ENCODE measurements at regions not wholly inside any gene's neighbourhood (a gene's known extent, or its start where the extent isn't known, plus 50 kb on each side); places are given as distances from the start of the nearest gene placed in this dataset.

DNA sequence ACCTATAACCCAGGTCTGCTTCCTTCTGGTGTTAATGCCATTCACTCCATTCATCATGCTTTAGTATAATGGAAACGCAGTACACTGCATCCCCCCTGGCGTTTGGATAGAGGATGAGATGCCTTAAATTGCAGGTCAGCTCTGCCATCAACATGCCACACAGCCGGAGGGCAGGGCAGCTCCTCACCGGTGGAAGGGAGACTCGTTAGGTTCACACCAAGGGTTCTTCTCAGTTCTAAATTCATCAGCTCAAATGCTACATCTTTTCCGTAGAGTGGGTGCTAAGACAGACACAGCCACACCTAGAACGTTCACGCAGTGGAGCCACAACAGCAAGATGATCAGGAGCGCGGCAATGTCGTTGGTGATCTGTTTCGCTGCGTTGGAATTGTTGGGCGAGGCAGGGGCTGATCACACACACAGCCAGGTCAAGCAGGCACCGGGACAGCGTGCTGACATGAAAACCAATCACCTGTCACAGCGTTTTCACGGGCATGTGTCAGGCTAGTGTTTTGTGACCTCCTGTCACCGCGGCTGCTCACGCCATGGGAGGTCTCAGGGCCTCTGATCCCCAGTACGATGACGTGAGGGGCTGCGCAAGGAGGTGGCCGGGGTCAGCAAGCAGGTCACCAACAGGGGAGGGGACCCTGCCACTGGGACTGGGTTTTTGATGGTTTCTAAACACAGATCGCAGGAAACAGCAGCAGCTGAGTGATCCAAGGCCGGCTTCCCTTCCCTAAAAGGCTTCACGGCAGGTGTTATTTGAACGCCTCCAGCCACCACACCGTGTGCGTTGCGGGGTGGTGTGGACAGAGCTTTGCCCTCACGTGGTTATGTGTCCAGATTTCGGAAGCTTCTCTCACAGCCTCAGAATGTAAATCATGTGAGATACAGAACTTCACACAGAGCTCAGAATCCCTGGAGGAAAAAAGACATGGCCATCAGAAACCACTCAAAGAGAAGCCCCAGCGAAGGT, 94.3 kb upstream of the IRS2 start:
- no peak for DNase-seq

DNA sequence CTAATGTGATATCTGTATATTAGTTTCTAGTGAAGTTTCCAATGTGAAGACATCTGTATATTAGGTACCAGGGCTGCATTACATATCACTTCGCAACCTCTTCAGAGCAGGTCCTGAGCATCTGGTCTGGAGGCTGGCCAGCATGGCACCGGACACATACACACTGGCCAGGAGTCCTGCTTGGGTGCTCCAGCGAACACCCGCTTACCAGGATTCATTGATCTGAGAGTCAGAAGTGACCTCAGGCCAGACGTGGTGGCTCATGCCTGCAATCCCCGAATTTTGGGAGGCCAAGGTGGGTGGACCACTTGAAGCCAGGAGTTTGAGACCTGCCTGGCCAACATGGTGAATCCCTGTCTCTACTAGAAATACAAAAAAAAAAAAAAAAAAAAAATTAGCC, 93.0 kb upstream of the IRS2 start:
- DNase-seq, result no peak

DNA sequence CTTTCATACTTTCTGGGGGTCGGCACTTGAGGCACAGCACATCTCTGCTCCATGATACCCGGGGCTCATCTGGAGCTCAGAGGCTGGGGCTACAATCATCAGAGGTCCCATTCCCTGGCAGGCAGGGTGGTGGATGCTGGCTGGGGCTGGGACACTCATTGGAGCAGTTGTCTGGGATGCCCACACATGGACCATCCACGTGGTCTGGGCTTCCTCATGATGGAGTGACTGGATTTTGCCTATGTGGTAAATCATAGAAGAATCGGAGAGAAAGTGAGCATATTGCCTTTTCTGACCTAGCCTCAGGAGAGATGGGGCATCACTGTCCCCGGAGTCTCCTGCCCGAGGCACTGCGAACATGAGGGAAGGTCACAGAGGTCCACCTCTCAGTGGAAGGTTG, 91.4 kb upstream of the IRS2 start:
- DNase-seq, result no peak

DNA sequence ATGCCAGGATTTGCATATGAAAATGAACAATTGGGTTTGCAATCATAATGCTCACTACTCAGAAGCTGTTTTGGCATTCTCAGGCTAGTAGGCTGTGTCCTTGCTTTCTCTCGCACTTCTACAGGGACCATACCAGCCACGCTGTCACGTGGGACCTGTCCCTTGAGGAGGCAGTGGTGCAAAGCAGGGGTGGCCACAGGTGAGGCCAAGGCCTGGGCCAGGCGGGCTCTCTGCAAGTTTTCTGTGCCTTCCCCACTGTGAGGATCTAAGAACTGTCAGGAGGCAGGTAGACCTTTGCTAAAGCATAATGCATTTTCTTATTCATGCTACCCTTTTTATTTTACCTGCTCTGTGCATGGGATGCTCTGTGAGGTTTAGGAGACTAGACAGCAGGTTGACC, 89.4 kb upstream of the IRS2 start:
- no peak for DNase-seq

DNA sequence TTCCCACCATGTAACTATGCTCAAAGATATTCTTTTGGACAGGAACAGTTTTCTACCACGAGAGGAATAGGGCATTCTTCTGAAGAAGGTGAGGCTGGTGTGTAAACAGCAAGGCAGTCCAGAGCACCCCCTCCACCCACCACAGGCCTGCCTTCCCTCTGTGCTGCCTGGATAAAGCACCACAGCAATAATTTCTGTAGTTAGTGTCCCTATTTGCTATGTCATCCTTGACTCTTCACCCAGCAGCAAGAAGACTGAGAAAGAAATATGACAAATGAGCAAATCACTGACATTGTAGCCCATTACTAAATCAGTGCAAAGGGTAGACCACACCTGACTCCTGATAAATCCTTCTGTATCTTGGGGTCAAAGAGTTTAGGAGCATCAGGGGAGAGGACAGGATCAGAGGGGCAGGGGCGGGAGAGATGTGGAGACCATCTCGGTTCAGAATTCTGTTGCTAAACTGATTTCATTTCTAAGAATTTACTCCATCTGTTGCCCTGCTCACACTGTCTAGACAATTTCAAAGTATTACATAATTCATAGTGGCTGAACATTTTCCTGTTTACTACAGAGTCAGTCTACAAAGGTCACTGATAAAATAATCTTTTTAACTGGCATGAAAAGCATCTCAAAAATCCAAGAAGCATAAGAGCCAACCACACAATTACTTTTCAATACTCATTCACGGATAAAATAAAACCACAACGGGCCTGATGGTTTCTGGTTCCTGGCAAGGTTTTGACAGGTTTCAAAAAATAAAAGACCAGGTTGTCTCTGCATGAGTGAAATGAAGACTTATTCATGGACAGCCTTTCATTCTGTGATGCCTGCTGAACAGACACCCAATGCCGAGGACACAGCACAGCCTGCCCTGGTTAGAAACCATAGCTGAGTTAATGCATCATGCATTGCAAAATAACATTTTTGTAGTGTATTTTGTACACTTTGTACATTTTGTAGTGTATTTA, 88.4 kb upstream of the IRS2 start:
- no peak for DNase-seq

DNA sequence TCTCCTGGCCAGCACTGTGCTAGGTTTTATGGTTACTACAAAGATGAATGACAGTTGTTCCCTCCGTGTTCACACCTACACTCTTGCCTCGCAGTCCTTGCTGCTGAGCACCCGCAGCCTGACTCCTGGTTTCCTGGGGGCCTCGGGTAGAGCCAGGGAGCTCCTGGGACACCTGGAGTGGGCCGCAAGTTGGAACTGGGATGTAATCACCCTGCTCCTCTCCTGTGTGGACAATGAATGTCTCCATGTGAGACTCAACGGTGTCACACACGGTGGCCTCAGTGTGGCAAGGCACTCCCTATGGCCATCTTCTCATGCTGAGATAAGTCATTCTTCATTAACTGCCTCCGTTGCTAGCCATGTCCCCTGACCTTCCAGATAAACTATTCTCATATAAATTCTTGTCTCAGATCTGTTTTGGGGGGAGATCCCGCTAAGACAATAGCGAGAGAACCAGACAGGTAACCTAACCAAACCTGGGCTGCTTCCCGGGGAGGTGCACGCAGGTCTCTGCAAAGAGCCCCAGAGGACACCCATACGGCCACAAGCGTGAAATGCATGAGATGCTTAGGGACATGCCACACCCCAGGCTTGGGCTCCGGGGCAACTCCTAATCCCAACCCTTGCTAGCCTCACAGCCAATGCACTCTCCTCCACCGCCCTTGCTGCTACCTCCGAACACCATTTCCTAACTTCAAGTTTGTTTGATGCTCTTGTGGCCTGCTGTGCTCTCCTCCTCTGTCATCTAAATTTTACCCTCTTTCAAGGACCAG, 87.2 kb upstream of the IRS2 start:
- DNase-seq, result no peak

DNA sequence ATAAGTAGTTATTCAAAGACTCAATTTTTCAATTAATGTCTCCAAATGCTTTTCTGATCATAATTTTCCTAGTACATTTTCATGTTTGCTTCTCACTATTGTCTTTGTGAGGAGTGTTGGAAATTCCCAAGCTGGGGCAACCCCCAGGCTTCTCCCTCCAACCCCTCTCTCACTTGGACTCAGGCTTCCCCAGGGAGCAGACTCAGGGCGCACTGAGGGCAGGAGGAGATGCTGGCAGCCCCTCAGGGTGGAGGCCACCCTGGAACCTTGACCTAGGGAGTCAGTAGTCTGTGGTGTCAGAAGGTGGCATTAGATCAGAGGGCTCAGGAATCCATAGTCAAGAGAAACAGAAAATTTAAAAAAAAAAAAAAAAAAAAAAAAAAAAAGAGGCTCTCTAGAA, 86.5 kb upstream of the IRS2 start:
- no peak for DNase-seq

DNA sequence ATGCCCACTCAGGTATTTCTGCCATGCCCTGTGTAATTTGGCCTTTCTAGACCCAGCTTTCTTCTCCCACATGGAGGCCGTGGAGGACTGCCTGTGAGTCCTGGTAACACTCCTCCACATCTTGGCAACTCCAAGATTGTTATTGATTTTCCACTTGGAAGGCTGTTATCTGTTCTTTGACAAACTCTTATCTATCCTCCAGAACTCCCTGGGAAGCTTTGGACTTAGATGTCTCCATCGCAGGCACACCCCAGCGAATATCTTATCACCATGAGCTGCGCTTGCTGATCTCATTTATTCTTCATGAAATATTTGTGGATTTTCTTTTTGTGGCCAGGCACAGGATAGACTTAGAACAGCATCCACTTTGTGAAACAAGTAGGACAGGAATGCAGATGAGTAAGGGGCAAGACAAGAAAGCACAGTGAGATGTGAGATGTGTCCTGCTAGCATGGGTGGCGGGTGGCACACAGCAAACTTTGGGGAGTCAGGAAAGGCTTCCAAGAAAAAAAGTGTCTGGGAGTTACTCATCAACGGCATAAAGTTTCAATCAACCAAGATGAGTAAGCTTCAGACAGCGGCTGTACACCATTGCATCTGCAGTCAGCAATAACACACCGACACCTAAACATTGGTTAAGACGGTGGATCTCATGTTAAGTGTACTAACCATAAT, 84.5 kb upstream of the IRS2 start:
- no peak for DNase-seq

DNA sequence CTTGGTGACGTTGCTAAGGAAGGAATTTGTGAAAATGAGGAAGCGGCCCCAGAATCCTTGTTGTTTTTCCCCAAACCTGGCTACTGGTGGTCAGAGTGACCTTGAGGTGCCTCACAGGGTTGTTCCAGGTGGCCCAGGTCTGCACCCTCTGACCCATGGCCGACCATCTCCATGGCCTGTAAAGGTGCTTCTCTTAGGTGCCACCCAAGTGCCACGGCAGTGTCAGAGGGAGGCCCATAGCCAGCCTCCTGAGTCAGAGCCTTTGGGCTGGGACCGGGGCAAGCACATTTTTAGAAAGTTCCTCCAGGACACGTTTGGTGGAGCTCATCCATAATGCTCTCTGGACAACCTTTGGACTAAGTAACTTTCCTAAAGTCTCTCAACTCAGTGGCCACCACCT, 83.9 kb upstream of the IRS2 start:
- no peak for DNase-seq

DNA sequence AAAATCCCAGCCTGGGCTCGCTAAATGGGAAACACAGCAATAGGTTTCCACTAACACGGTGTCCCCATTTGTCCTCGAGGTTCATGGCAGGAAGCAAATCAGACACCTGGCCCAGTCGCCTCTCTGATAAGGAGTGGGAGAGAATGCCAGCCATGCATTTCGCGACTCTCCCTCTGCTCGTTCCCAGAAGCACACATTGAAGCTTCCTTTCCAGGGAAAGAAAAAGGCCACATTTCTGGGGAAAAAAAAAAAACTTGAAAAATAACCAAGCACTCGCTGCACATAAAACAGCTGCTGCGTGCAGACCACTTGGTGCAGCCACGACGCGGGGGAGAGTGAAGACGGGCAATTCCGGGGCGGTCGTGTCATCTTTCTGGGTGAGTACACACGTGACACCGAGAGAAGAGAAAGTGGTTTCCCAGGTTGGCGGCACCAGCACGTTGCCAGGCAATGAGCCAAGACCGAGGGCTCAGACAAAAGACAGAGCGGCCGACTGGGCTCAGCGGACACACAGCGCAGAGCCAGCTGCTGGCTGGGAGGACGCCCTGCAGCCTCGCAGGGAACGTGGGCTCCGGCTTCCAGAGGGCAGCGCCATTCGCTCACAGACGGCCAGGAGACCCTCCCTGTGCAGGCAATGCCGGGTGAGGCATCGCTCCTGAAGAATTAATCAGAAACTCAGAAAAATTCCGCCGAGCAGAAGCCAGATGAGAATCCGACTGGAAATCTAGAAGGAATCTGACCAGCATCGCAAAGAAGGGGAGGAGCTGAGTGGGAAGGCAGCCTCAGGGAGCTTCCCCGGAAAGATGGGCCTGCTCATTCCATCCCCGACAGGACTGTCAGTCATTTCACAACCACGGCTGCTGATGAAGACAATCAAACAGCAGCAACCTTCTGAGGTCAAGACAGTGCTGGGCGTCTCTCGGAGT, 83.2 kb upstream of the IRS2 start:
- DNase-seq, result peak; percentile 80

DNA sequence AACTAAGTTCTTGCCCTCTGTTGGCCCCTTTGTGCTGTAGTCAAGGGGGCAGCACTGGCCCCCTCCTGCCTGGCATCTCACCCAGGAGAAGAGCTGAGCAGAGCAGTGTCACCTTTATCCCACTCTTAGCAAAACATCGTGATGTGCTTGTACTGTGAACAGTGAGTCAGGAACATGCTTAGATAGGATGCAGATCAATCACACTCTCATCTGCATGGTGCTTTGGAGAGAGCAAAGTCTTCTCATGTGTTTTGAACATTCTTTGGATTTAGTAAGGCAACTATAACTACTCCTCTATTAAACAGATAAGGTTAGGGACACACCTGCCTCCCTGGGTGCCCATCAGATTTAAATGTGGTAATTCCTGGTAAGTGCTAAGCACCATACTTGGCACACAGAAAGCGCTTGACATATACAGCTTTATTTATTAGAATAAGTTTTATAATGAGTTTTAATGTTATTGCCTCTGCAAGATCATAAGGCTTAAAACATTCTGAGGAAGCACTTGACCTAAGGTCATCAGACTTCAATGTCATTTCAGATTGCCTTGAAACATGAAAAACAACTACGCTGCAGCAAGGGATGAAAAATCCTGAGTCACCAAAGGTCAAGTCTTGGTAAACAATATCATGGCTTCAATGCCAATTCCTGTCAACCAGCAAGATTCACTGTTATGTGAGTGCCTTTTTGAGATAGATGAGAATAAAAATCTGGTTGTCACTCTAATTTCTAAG, 82.4 kb upstream of the IRS2 start:
- no peak for DNase-seq

DNA sequence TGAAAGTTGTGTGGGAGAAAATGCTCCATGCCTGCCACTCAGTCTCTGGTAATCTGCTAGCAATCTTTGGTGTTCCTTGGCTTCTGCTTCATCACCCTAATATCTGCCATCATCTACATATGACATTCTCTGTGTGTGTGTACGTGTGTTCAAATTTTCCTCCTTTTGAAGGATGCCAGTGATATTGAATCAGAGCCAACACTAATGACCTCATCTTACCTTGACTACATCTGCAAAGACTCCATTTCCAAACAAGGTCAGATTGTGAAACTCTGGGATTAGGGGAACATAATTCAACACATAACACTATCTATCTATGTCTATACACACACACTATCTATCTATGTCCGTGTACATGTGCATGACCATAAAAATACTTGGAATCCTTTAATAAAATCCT, 81.4 kb upstream of the IRS2 start:
- no peak for DNase-seq

DNA sequence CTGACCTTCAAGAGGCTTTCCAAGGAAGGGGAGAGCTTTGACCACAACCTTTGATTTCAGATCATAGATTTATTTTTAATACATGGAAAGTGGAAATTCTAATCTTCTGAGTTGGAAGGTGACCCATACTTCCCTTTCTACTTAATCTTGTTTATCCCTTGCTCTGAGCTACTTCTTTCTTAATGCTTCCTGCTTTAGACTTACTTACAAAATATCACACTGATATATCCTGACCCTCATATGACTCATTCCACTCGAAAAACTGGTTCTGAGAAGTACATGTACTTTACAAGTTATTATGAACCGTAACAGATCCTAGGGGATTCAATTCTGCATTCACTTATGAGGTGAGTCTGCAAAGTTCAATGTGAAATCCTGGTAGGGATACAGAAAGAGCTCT, 76.2 kb upstream of the IRS2 start:
- DNase-seq, result no peak

DNA sequence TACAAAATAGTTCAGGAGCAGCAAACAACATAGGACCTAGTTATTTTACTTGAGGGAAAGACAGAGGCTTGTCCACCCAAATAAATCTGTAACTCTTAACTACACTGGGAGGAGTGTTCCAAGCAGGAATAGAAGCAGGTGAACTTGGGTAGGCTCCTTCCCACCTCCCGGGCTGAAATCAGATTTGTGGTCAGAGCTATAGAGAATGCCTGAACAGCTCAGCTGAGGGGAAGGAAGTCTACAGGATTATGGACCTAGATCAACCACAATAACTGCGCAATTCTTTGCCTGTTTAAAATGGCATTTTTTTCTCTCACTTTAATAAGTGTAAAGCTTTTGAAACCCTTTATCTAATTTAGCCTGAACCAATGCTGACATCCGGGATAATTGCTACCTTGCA, 73.5 kb upstream of the IRS2 start:
- no peak for DNase-seq

DNA sequence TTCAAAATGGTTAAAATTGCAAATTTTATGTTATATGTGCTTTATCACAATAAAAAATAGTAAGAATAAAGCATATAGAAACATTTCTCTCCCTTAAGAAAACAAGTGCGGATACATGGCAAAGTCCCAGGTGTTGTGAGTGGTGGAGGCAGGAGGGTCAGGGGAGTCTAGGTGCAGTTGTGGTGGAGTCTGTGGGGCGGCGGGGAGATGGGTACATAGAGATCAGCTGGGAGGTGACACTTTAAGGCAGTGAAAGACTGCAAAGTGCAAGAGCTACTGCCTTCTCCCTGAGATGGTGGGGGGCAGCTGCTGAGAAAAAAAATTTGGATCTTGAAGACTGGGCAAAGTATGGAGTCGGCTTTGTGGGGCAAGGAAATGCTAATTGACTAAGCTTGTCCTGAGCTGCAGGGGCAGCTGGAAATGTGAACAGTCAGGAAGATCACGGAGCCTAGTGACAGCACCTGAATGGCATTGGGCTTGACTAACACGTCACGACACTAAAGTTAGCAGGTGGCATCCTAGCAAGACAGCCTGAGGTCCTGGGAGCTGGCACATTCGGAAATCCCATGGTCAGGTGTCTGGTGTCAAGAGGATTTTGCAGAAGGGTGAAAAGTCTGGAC, 72.9 kb upstream of the IRS2 start:
- no peak for DNase-seq

DNA sequence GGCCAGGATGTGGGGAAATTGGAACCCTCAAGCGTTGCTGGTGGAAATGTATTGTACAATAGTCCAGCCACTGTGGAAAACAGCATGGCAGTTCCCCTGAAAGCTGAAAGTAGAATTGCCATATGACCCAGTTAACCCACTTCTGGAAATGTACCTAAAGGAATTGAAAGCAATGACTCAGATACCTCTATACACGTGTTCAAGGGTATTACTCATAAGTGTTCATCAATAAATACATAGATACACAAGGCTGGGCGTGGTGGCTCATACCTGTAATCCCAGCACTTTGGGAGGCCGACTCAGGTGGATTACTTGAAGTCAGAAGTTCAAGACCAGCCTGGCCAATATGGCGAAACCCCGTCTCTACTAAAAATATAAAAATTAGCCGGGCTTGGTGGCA, 71.9 kb upstream of the IRS2 start:
- DNase-seq, result no peak

DNA sequence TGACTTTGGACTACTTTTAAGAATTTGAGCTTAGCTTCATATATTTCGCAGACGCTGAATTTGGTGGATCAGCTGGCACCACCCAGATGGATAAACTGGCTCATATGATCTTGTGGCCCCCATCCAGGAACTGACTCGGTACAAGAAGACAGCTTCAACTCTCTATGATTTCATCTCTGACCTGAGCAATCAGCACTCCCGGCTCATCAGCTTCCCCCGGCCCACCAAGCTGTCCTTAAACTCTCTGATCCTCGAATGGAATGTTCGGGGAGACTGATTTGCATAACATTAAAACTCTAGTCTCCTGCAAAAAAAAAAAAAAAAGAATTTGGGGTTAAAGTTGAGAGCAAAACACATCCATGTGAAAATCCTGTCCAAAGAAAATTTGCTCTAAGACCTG, 71.4 kb upstream of the IRS2 start:
- no peak for DNase-seq

DNA sequence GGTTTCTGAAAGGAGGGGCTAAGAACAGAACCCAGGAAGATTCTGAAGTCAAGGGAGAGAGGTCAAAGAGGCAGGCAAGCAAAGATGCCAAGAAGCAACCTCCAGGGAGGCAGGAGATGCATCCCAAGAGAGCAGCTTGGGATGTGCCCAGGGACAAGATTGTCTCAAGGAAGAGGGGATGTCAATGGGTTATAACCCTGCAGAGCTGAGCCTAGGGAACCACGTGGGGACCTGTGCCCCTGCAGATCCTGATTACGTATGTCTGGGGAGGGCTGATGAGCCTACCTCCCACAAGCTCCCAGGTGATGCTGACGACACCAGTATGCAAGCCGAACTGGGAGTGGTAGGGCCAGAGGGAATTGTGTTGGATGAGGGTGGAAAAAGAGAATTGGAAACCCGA, 70.9 kb upstream of the IRS2 start:
- DNase-seq, result no peak

DNA sequence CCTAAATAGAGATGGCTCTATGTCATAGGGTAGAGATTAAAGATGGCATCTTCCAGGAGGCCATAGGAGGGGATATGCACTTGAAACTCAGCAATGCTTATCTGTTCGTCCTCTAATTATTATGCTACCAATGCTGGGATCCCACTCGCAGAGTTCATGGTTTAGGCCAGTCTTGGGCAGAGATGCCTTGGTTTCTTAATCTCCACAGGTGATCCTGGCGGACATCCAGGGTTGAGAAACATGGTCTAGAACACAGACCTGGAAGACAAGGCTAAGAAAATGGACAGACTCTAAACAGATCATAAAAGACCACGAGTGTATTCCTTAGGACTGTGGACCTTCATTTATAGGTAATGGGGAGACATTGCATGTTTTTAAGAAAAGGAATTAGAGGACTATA, 70.0 kb upstream of the IRS2 start:
- DNase-seq, result no peak

DNA sequence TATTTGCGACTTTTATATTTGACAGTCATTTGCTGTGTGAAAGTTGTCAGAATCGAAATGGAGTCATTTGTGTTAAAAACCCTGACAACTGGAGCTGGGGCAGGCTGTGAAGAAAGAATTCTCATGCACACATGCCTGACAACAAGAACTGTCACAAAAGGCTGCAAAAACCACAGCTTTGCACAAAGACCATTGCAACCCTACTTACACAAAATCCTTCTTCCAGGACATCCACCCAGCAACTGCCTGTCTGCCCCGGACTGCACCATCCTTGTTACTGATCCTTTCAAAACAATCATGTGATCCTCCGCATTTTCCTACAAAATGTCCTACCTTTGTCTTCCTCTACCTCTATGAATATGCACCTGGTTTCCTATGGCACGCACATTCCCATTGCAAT, 66.8 kb upstream of the IRS2 start:
- no peak for DNase-seq
